M059J (cell line): ENCODE measurements at regions not wholly inside any gene's neighbourhood (a gene's known extent, or its start where the extent isn't known, plus 50 kb on each side); places are given as distances from the start of the nearest gene placed in this dataset.
A peak's percentile ranks its signal among the peaks of the same experiment; 100 is the strongest.

Source experiments
- DNase-seq: peaks from one replicate; pipeline ENCODE4 v3.0.0-alpha.2; 2012; ENCODE audit warnings: low read depth

DNA sequence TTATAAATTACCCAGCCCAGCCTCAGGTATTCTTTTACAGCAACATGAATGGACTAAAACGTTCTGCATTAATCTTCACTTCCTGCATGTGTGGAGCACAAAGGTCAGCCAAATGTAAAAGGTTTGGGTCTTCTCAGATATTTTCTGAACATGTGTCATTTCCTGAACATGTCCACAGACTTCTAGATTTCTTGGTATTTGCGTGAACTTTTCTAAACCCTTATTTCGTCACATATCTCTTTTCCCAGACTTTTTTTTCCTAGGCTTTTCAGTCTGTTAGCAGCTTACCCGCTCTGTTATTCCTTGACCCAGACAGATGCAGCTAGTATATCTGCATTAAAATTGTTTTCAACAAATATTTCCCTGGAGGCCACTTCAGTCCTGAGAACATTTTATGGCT is 57.3 kb upstream of the USP51 start:
- DNase-seq = peak; percentile 21
